HepG2 (cell line): ENCODE measurements at regions not wholly inside any gene's neighbourhood (a gene's known extent, or its start where the extent isn't known, plus 50 kb on each side); places are given as distances from the start of the nearest gene placed in this dataset.

Experiments used
- ATAC-seq: fragments of 200-7000 bp; cut with Tn5 transposase; 3 replicates; pipeline ENCODE4 v1.9.1; 2020; ENCODE audit warnings: mild to moderate bottlenecking, moderate library complexity
- BruUV-seq: library from RNA; stranded (reverse); fragments of 400-500 nt; replicated peaks from 2 replicates; lab custom pipeline; 2021; lab: Mats Ljungman, UMichigan
- CTCF ChIA-PET: fragments of 300-600 bp; formaldehyde crosslinking; extraction: SDS; loops from one replicate; lab custom pipeline; 2021; ENCODE audit warnings: low total read pairs, inconsistent platforms, low intra/inter-chr PET ratio; lab: Yijun Ruan, JAX
- POLR2A ChIA-PET: fragments of 350-600 bp; sonication (Branson Sonifier 250); formaldehyde crosslinking; loops from one replicate; lab custom pipeline; 2020; ENCODE audit warnings: antibody characterized with exemption, inconsistent platforms; lab: Yijun Ruan, JAX
- DNase-seq: peaks from one replicate; pipeline ENCODE4 v3.0.0-alpha.2; 2015; ENCODE audit warnings: low spot score
- FAIRE-seq: peaks from 3 replicates; lab custom pipeline; 2011; peaks lifted over from hg19 to GRCh38; lab: Jason Lieb, UNC
- H2AFZ ChIP-seq: one replicate; pipeline ENCODE4 v1.6.1; 2011; ENCODE audit warnings: low read length, inconsistent platforms
- H3K27ac ChIP-seq: fragments of 300-600 bp; 3 replicates; pipeline ENCODE4 v1.8.0; 2011; ENCODE audit warnings: mixed run types, mild to moderate bottlenecking, mixed read lengths, low read length, inconsistent platforms; ENCODE audit not compliant: insufficient read depth; ENCODE audit errors: extremely low read length
- H3K27me3 ChIP-seq, 2 experiments: fragments of 200-600 bp in 1 of 2; 2 replicates in 1 of 2; 3 replicates in 1 of 2; pipeline versions ENCODE4 v1.6.0 to v1.8.0; 2011; ENCODE audit warnings: low read length in 2 of 2, mild to moderate bottlenecking in 2 of 2, moderate library complexity in 2 of 2, inconsistent platforms in 1 of 2; ENCODE audit not compliant: insufficient read depth in 2 of 2, control insufficient read depth in 1 of 2
- H3K36me3 ChIP-seq, 2 experiments: fragments of 200-600 bp in 1 of 2; replicated peaks in 1 of 2; 2 replicates in 1 of 2; 3 replicates in 1 of 2; pipeline versions ENCODE4 v1.5.1 to v1.8.0; 2011; ENCODE audit warnings: low read length in 2 of 2, inconsistent platforms in 1 of 2; ENCODE audit not compliant: insufficient read depth in 2 of 2, control insufficient read depth in 1 of 2
- H3K4me1 ChIP-seq: 2 replicates; pipeline ENCODE4 v1.5.1; 2012; ENCODE audit warnings: low read length, inconsistent platforms; ENCODE audit not compliant: insufficient read depth
- H3K4me2 ChIP-seq: 2 replicates; pipeline ENCODE4 v1.6.0; 2011; ENCODE audit warnings: low read depth, low read length, inconsistent platforms
- H3K4me3 ChIP-seq, 3 experiments: fragments of 200-600 bp in 1 of 3; sonication (generic), shearing (Covaris generic) in 1 of 3; replicated peaks in 1 of 3; 2 replicates each; pipeline ENCODE4 v1.5.1; 2011 to 2016; ENCODE audit warnings: low read length in 3 of 3, inconsistent platforms in 2 of 3, low read depth in 2 of 3, mild to moderate bottlenecking in 2 of 3, control low read depth in 1 of 3, mixed read lengths in 1 of 3; ENCODE audit not compliant: insufficient read depth in 1 of 3
- H3K79me2 ChIP-seq: one replicate; pipeline ENCODE4 v1.6.1; 2011; ENCODE audit warnings: low read length, inconsistent platforms; ENCODE audit not compliant: insufficient read depth
- H3K9ac ChIP-seq: 2 replicates; pipeline ENCODE4 v1.6.0; 2011; ENCODE audit warnings: mild to moderate bottlenecking, low read depth, low read length, inconsistent platforms; ENCODE audit not compliant: insufficient read depth
- H3K9me3 ChIP-seq: 2 replicates; pipeline ENCODE4 v1.5.1; 2012; ENCODE audit warnings: mild to moderate bottlenecking, low read length
- H4K20me1 ChIP-seq: 2 replicates; pipeline ENCODE4 v1.6.0; 2011; ENCODE audit warnings: inconsistent platforms, mild to moderate bottlenecking, low read length, moderate library complexity; ENCODE audit not compliant: insufficient read depth
- IRF1 ChIP-seq: sonication (generic); formaldehyde crosslinking; IDR thresholded peaks from 2 replicates; pipeline ENCODE4 v1.4.0; 2020; ENCODE audit warnings: low read depth, mild to moderate bottlenecking, missing genetic modification reagents
- PCBP2 ChIP-seq: fragments of 200-400 bp; formaldehyde crosslinking; optimal IDR thresholded peaks from 2 replicates; pipeline ENCODE3; 2018; ENCODE audit warnings: low read length, low read depth; ENCODE audit not compliant: poor library complexity, severe bottlenecking
- ZNF276 ChIP-seq: sonication (generic); formaldehyde crosslinking; IDR thresholded peaks from 2 replicates; pipeline ENCODE4 v1.4.0; 2020; ENCODE audit warnings: mild to moderate bottlenecking, low read depth, missing genetic modification reagents
- ZNF30 ChIP-seq: sonication (generic); formaldehyde crosslinking; IDR thresholded peaks from 2 replicates; pipeline ENCODE4 v1.5.0; 2020; ENCODE audit warnings: mild to moderate bottlenecking, missing genetic modification reagents
- ZNF329 ChIP-seq: sonication (generic); formaldehyde crosslinking; IDR thresholded peaks from 2 replicates; pipeline ENCODE4 v1.9.0; 2021; ENCODE audit warnings: low read depth, mild to moderate bottlenecking, missing genetic modification reagents
- ZNF335 ChIP-seq: sonication (generic); formaldehyde crosslinking; IDR thresholded peaks from 2 replicates; pipeline ENCODE4 v1.4.0; 2020; ENCODE audit warnings: missing genetic modification reagents
- ZNF354B ChIP-seq: sonication (generic); formaldehyde crosslinking; IDR thresholded peaks from 2 replicates; pipeline ENCODE4 v1.8.0; 2022; ENCODE audit warnings: mild to moderate bottlenecking, missing genetic modification reagents
- ZNF484 ChIP-seq: sonication (generic); formaldehyde crosslinking; IDR thresholded peaks from 2 replicates; pipeline ENCODE4 v1.5.1; 2020; ENCODE audit warnings: mild to moderate bottlenecking, low read depth, missing genetic modification reagents, borderline replicate concordance
- ZNF567 ChIP-seq: sonication (generic); formaldehyde crosslinking; IDR thresholded peaks from 2 replicates; pipeline ENCODE4 v1.8.1; 2023; ENCODE audit warnings: mild to moderate bottlenecking, missing genetic modification reagents, borderline replicate concordance
- ZNF775 ChIP-seq: sonication (generic); formaldehyde crosslinking; IDR thresholded peaks from 2 replicates; pipeline ENCODE4 v1.4.0; 2020; ENCODE audit warnings: missing genetic modification reagents, mild to moderate bottlenecking, moderate library complexity, borderline replicate concordance
- WGBS: methylation state at CpG from one replicate; pipeline ENCODE4 v1.1.6; 2017; ENCODE audit warnings: low lambda C conversion rate; 5-methylcytosine and 5-hydroxymethylcytosine counted together
- in situ Hi-C: cut with HindIII; loops from 2 replicates; pipeline ENCODE4 v1.10.0; 2017; ENCODE audit warnings: low pct_unique_long_range_greater_than_20kb; ENCODE audit not compliant: extremely low pct_ligation_motif_present
- intact Hi-C: fragments of 100-400 bp; cut with micrococcal nuclease; formaldehyde crosslinking; loops from one replicate; pipeline ENCODE4 v1.10.0; 2022; ENCODE audit not compliant: unreplicated experiment
- TF ChIP-seq, protein P1 (sequence below): sonication (generic); formaldehyde crosslinking; conservative IDR thresholded peaks from 2 replicates; pipeline ENCODE4 v1.4.0; 2020; ENCODE audit warnings: missing genetic modification reagents

DNA sequence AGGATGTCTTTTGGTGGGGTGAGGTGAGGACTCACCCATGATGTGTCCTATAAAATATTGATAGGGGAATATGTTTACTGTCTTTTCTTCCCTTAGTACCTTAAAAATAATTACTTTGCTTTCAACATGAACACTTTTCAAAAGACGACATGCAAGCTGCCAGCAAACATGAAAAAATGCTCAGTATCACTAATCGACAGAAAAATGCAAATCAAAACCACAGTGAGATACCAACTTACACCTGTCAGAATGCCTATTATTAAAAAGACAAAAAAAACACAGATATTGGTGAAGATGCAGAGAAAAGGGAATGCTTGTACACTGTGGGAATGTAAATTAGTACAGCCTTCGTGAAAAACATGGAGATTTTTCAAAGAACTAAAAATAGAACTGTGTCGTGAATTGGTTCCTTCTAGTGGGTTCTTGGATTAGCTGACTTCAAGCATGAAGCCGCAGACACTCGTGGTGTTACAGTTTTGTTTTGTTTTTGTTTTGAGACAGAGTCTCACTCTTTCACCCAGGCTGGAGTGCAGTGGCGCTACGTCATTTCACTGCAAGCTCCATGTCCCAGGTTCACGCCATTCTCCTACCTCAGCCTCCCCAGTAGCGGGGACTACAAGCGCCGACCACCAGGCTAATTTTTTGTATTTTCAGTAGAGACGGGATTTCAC is 160.9 kb downstream of the FGF9 start:
- TF ChIP-seq ZNF276 (CRISPR knock-in tag) = no peak

DNA sequence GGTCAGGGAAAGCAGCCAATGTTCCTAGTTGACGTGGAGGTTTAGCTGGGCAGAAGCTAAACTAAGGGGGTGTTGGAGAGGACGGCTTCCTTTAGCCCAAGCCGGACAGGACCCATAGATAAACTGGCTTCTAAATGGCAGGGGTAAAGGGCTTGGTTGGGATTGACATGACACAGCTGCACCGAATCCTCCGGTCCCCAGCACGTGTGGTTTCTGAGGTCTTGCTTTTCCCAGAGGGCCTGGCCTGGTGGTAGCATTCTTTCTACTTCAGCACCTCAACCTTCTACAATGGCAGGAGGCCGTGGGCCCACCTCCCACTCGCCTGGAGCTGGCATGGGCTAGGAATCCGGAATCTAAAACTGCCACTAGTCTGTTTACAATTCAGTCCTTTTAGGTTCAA is 163.0 kb downstream of the FGF9 start:
- Histone ChIP-seq H2AFZ (no peak overlapping the region), H3K36me3 (no peaks in the 10 kb centered on the region), H3K79me2 (no peaks in the 10 kb centered on the region), H3K27ac (no peak overlapping the region), H3K4me2 (no peak overlapping the region), H3K27me3 (no peaks in the 10 kb centered on the region), H3K9ac (no peak overlapping the region), H4K20me1 (no peaks in the 10 kb centered on the region), H3K4me1 (peaks cover 51% of the 10 kb centered on the region), H3K4me3 (no peak overlapping the region), H3K9me3 (no peaks in the 10 kb centered on the region)
- no TSS peak for BruUV-seq
- DNase-seq = no peak
- no peak for ATAC-seq
- ChIA-PET POLR2A (no interaction called here), CTCF (no interaction called here)
- in situ Hi-C loops (no loop called here), intact Hi-C loops (no loop called here)
- WGBS = 95% methylated on average over 9 of the region's 9 CpGs
- FAIRE-seq = no peak
- TF ChIP-seq ZNF354B (CRISPR knock-in tag) (no peak), ZNF335 (CRISPR knock-in tag) (no peak), IRF1 (CRISPR knock-in tag) (no peak), PCBP2 (no peak), ZNF484 (CRISPR knock-in tag) (no peak), ZNF329 (CRISPR knock-in tag) (no peak), ZNF775 (CRISPR knock-in tag) (no peak), ZNF30 (CRISPR knock-in tag) (no peak), ZNF567 (no peak)
- TF ChIP-seq, protein P1, sequence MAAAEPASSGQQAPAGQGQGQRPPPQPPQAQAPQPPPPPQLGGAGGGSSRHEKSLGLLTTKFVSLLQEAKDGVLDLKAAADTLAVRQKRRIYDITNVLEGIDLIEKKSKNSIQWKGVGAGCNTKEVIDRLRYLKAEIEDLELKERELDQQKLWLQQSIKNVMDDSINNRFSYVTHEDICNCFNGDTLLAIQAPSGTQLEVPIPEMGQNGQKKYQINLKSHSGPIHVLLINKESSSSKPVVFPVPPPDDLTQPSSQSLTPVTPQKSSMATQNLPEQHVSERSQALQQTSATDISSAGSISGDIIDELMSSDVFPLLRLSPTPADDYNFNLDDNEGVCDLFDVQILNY (CRISPR knock-in tag) = no peak

More for the DNA sequence above, 160.9 kb downstream of the FGF9 start:
- CTCF ChIA-PET = no interaction called here
- intact Hi-C loops (no loop called here), in situ Hi-C loops (no loop called here)
- no peak for ATAC-seq
- H3K27ac ChIP-seq = no peak overlapping the region
- POLR2A ChIA-PET = no interaction called here
- no peak overlapping the region for H3K4me2 ChIP-seq
- no peak overlapping the region for H3K4me3 ChIP-seq
- H3K9me3 ChIP-seq = no peaks in the 10 kb centered on the region
- no peaks in the 10 kb centered on the region for H3K27me3 ChIP-seq
- H4K20me1 ChIP-seq = no peaks in the 10 kb centered on the region
- DNase-seq = no peak
- H3K79me2 ChIP-seq = no peaks in the 10 kb centered on the region
- no peak overlapping the region for H2AFZ ChIP-seq
- H3K9ac ChIP-seq = no peak overlapping the region
- H3K36me3 ChIP-seq = no peaks in the 10 kb centered on the region
- WGBS = 89% methylated on average over 13 of the region's 13 CpGs
- H3K4me1 ChIP-seq = peaks cover 49% of the 10 kb centered on the region
- no TSS peak for BruUV-seq
- no peak for FAIRE-seq
